ENCODE measurements at regions not wholly inside any gene's neighbourhood (a gene's known extent, or its start where the extent isn't known, plus 50 kb on each side); places are given as distances from the start of the nearest gene placed in this dataset.

DNA sequence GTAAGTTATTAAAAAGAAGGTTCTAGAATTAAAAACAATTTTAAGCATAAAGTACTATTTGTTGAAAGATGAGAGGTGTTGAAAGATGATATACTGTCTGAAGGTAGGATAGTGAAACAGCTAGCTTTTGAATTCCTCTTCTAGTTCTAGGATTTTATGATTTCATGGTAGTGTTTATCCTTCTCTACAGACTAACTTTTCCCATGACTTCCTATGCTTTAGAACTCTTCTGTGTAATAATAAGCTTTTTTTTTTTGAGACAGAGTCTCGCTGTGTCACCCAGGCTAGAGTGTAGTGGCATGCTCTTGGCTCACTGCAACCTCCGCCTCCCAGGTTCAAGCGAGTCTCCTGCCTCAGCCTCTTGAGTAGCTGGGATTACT is 96.0 kb upstream of the NUDT6 start:
- Histone ChIP-seq H3K9me3 (ENCODE audit: control insufficient read depth, insufficient read depth, low read length) (no peaks in the 10 kb centered on the region), H2BK20ac (ENCODE audit: low read depth, low read length) (no peak overlapping the region), H2BK120ac (ENCODE audit: low read depth, low read length) (no peak overlapping the region), H3K27me3 (ENCODE audit: control insufficient read depth, insufficient read depth, low read length) (no peaks in the 10 kb centered on the region), H3K27ac (ENCODE audit: insufficient read depth, low read length) (peak overlapping the region; percentile 7; the same call in 1 of the 2 replicates), H4K5ac (ENCODE audit: low read depth, low read length) (no peak overlapping the region), H3K23ac (ENCODE audit: low read depth, low read length) (no peak overlapping the region), H4K91ac (ENCODE audit: insufficient read depth, low read depth, low read length) (no peak overlapping the region), H2AFZ (replicated peaks; ENCODE audit: low read length, poor library complexity) (no peak overlapping the region), H2AK5ac (ENCODE audit: low read depth, low read length) (no peak overlapping the region), H2BK15ac (ENCODE audit: low read depth, low read length) (no peak overlapping the region), H4K20me1 (ENCODE audit: insufficient read depth, low read length) (no peaks in the 10 kb centered on the region), H3K9me1 (ENCODE audit: insufficient read depth, low read length) (no peaks in the 10 kb centered on the region), H4K8ac (ENCODE audit: low read depth in 2 of 2, low read length in 2 of 2) (no peak overlapping the region), H3K79me1 (ENCODE audit: low read depth in 1 of 2, low read length in 2 of 2) (no peaks in the 10 kb centered on the region; a peak in 1 of 4 replicates), H3K18ac (ENCODE audit: low read depth, low read length) (no peak overlapping the region), H3K9ac (ENCODE audit: low read depth, low read length) (no peak overlapping the region), H3K4me3 (ENCODE audit: insufficient read depth, low read depth, low read length) (no peak overlapping the region), H3K56ac (ENCODE audit: extremely low read depth, insufficient read depth, low read length) (no peak overlapping the region), H3K4me2 (ENCODE audit: low read depth, low read length) (no peak overlapping the region), H3K36me3 (ENCODE audit: control insufficient read depth, insufficient read depth, low read length) (no peaks in the 10 kb centered on the region), H3K14ac (replicated peaks; ENCODE audit: low read depth, low read length) (no peak overlapping the region), H2BK5ac (ENCODE audit: low read depth, low read length, poor library complexity, severe bottlenecking) (no peak overlapping the region), H3K4me1 (ENCODE audit: control insufficient read depth, insufficient read depth, low read length) (peaks cover 3% of the 10 kb centered on the region; the same call in 1 of the 2 replicates), H3K4ac (ENCODE audit: low read depth, low read length) (no peak overlapping the region), H2AK9ac (replicated peaks; ENCODE audit: low read depth, low read length, poor library complexity) (no peak overlapping the region)
- TF ChIP-seq, protein P1, sequence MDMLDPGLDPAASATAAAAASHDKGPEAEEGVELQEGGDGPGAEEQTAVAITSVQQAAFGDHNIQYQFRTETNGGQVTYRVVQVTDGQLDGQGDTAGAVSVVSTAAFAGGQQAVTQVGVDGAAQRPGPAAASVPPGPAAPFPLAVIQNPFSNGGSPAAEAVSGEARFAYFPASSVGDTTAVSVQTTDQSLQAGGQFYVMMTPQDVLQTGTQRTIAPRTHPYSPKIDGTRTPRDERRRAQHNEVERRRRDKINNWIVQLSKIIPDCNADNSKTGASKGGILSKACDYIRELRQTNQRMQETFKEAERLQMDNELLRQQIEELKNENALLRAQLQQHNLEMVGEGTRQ (IDR thresholded peaks at IDR 0.05; ENCODE audit: low read depth, low read length): no peak
- ChIA-PET POLR2A (ENCODE audit: unreplicated experiment) (no interaction called here), CTCF (no interaction called here)
- ATAC-seq (ENCODE audit: low read depth): 0 out of 2 replicates have a peak, but pooled peaks have one; percentile 15
- BruUV-seq (replicated peaks): no TSS peak
- in situ Hi-C loops (cut with MboI; ENCODE audit: low sequenced_read_pairs) (no loop called here), intact Hi-C loops (cut with micrococcal nuclease) (no loop called here), dilution Hi-C loops (cut with HindIII; ENCODE audit: low sequenced_read_pairs, unreplicated experiment) (no loop called here)
- no CpG with 5 or more reads among the region's 3 CpGs for WGBS, 2 experiments (ENCODE audit: extremely low coverage in 2 of 2, insufficient read length in 1 of 2)
- DNase-seq: no peak
